ENCODE measurements at regions not wholly inside any gene's neighbourhood (a gene's known extent, or its start where the extent isn't known, plus 50 kb on each side); places are given as distances from the start of the nearest gene placed in this dataset.

DNA sequence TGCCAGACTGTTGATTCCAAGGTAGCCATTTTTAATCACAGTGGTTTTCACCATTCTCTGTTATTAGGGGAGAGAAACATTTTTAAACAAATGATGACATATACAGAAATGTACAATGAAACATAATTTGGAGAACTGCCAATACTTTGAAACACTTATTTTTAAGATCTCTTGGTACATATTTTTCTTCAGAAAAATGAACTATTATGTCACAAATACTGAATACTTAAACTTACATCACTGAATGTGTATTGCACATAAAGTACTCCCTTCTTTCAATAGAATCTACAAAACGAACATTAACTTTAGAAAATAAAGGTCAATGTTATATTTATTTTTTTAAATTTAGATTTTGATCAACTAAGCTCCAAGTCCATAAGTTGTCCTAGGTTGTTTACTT, 71.7 kb upstream of the CPNE8 start:
- DNase-seq (ENCODE audit: low read depth, low spot score), result no peak

DNA sequence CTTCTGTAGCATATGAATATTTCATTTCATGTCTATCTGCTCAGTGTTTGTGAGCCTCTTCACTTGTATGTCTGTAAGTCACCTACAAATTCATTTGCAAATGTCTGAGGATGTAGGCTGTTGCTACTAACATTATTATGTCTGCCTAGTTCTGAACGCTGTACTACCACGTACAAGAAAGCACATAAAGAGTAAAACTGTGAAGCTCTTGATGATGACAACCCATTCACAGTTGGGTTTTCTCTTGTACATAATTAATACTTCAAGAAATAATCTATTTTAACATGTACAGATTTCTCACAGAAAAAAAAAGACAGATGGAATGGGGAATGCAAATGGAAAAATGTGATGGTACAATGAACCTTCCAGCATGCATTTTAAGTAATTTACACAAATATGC, 64.3 kb upstream of the CPNE8 start:
- DNase-seq (ENCODE audit: low read depth, low spot score), result no peak

DNA sequence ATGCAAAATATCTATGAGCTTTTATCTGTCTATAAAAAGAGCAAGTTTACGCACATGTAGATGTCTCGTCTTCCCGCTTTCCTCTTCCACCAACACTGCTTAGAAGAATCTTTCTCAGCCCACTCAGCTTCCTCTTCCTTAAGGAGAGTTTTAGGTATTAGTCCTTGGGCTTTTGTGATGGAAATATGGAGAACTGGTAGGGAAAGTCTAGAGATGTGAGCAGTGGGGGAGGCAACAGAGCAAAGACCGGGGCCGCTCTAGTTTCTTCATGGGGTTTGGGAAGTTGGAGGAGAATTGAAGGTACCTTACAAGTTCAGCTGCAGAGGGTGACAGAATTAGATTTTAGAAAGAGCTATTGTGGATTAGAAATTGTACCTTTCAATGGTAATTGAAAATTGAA, 56.3 kb upstream of the CPNE8 start:
- DNase-seq (ENCODE audit: low read depth, low spot score), result no peak

DNA sequence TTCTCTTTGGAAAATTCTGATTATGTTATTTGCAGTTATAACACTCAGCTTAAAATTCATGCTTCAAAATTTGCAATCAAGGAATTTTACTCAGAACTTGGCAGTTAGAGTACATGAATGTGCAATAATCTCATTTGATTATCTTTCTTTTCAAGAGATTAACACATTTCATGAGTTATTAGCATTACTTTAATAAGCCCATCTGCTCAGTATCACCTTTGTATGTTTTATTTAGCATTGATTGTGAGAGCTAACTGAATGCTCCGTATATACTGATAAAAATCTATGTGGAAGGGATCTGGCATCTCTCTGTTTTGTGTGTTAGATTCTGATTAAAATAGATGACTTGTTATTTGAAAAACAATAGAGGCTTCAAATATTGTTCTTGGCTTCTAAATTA, 55.6 kb upstream of the CPNE8 start:
- DNase-seq (ENCODE audit: low read depth, low spot score), result no peak

DNA sequence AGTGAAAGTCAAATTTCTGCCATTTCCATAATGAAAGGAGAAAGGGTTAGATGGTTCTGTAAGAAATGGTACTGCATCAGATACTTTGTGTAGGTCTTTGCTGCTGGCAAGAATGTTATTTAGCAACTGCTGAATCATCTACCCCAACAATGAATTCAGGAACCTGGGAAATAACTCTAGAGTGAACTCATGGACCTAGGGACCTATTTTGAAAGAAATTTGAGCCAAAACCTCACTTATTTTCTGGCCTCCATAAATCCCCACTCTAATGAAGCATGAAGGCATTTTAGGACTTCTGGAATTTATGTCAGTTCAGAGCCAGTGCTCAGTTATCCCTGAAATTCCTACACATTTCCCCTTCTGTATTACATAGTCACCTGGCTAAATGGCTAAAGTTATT, 50.9 kb upstream of the CPNE8 start:
- DNase-seq (ENCODE audit: low read depth, low spot score), result no peak

Measured in smooth muscle cell of the brain vasculature (primary cell).